ENCODE measurements at regions not wholly inside any gene's neighbourhood (a gene's known extent, or its start where the extent isn't known, plus 50 kb on each side); places are given as distances from the start of the nearest gene placed in this dataset.

DNA sequence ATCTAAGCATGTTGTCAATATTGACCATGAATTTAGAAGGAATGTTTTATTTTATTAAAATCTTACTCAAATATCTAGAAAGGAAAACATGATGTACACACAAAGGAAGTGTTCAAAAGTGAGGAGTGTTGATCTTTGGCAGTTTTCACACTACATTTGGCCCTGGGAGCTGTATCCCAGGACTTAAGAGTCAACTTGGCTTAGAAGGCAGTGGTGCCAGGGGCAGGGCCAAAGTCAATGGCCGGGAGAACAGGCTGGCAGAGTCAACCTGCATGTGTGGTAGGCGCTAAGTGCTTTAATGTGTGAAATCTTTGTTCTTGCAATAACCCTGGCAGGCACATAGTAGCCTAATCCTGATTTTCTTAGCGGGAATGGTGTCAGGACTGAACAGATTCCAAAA is 228.4 kb downstream of the TENT4A start:
- TF ChIP-seq GATA2 (IDR thresholded peaks at IDR 0.05; ENCODE audit: low read depth, low read length), result no peak
- TF ChIP-seq GATA3 (IDR thresholded peaks at IDR 0.05; ENCODE audit: low read depth, low read length), result no peak
